C1 segment of cervical spinal cord (tissue), 14 donors: ENCODE measurements at regions not wholly inside any gene's neighbourhood (a gene's known extent, or its start where the extent isn't known, plus 50 kb on each side); places are given as distances from the start of the nearest gene placed in this dataset.
A peak's percentile ranks its signal among the peaks of the same experiment; 100 is the strongest.

ENCODE experiments used
- DNase-seq, 14 donors: peaks; one replicate each; lab custom pipeline; 2025; lab: John Stamatoyannopoulos, UW

DNA sequence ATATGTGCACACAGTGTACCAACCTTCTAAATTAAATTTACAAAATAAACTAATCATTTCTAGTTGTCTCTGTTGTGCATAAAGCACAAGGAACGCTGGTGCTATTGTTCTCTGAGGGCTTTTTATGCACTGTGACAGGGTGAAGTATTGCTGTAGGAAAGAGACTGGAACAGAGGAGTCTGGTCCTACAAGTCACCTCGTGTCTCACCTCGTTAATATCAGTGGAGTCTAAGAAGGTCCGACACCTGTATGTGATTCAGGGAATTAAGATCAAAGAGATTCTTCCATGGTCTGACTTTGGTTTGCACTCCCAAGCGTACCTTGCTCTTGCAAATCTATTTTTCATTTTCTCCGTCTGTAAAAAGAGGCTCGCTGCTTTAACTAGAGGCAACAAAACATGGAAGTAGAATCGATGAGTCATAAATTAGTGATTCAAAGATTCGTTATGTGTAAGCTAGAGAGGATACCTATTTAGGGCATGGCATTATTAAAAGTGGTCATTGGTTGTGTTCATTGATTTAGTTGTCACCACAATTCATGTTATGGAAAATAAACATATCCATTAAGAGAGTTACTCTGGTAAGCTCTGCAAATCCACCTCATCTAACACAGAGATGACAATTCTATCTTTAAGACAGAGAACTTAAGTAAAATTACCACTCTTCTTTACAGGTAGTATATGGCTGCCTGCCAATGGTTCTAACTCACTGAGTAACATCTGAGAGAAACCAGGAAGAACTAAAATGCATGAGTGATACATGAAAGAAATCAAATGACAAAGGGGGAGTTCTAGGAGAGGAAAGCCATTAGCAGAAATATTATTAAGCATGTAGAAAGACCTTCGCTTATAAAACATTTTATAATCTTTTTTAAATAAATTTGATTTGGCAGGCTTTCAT, 219.4 kb upstream of the GBE1 start:
- no peak for DNase-seq

- no peak for DNase-seq
Observed at GRCh38 chr3:81974751-81975150, 213.3 kb upstream of the GBE1 start.

DNA sequence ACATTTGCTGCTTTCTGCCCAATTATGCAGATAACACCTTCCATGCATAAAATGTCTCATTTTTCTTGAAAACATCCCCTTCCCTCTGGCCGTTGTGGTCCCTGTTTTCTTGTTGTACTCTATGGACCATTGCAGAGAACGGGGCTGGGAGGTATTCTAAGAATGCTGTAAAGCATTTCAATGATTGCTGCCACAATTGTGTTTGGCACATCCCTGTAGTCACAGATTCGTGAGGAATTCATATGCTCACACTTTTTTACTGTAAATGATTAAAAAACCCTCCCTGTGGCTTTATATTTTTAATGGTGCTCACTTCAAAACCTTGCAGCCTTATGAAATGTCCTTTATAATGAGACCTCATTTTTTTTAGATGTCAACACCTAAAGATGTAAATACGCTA, 207.2 kb upstream of the GBE1 start:
- DNase-seq: no peak

DNA sequence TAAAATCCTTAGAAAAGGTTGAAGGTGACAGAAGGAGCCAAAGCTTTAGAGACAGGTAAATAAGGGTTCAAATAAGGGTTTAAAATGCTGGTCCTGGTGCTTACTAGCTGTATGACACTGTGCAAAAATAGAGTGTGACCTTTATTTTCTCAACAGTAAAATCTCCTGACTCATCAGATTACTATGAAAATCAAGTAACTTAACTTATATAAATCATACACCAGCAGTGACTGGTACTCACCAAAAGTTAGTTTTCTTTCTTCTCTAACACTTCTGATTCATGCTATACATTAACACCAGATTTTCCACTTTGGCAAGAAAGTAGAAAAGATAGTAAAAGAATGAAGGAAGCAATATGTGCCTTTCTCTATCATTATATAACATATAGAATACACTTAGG, 205.9 kb upstream of the GBE1 start:
- no peak for DNase-seq

DNA sequence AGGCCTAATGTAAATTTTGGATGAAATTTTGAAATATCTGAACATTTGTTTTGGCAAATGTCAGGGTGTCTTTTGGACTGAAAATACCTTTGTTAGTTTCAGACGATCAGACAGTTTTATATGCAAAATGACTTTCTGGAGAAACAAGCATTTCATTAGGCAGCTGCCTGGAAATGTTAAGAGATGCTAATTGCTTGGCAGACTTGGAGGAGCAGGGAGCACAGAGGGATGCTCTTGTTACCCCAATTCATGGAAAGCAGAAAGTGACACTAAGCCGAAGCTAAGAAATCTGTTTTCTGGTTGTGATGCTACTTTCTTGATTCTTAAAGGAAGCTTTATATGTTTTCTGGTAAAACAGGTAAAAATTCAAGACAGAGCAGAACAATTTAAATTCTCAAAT, 204.3 kb upstream of the GBE1 start:
- no peak for DNase-seq

- DNase-seq: no peak
Observed at GRCh38 chr3:81962396-81962795, 201.0 kb upstream of the GBE1 start.

DNA sequence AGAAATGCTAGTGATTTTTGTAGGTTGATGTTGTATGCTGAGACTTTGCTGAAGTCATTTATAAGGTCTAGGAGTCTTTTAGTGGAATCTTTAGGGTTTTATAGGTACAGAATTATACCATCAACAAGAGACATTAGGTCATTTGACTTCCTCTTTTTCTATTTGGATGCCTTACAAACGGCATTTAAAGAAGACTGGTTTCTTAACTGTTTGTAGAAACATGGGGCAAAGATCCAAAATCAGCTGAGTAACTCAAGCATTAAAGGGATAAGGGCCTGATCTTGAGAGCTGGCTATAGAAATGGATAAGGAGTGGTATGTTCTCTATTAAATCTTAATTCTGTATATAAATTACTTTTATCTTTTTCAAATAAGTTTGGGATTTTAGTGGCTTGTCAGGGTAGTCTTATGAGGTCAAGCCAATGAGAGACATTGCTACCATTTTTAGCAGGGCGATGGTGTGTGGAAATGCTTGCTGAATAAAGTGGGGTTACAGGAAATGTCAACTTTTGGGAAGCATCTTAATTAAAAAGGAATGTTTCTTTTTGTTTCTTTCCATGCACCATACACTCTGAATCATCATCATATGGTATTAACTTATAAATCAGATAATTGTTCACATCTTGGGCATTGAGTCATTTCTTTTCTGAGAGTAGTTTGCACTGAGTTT, 197.7 kb upstream of the GBE1 start:
- no peak for DNase-seq

DNA sequence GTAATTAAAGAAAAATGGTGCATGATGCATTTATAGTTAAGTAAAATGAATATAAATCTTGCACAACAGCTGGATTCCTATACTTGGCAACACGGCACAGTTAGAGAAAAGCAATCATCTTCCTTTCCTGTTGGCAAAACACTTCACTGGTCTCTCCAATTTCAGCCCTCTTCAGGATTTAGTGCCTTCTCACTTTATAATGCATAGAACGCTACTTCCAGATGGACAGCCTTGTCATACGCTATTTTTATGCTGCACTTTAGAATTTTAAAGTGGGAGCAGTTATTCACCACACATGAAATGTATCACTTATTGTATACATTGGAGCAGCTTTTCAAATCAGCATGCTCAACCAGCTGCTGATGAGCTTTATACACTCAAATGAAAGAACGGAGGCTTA, 194.4 kb upstream of the GBE1 start:
- DNase-seq: no peak

- DNase-seq: no peak
Observed at GRCh38 chr3:81953111-81953510, 191.7 kb upstream of the GBE1 start.

- DNase-seq: no peak
Observed at GRCh38 chr3:81952141-81952540, 190.7 kb upstream of the GBE1 start.

GRCh38 chr3:81951636-81952035, 190.2 kb upstream of the GBE1 start:
- no peak for DNase-seq

DNA sequence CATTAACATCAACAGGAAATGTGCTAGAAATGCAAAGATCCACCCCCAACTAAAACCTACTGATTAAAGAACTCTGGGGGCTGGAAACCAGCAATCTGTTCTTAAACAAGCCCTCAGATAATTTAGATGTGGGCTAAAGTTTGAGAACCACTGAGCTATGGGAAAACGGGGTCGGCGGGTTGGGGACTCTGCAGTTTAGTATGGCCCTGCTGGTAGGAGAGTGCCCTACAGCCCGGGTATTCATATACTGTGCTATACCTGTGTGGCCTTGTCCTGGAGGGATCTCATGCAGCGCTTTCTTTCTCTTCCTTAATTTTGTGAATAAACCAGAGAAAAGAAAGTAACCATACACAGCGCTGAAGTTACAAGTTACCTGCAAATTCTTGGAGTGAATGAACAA, 189.7 kb upstream of the GBE1 start:
- no peak for DNase-seq

- DNase-seq: no peak
Observed at GRCh38 chr3:81947359-81947758, 185.9 kb upstream of the GBE1 start.

GRCh38 chr3:81938681-81939080, 177.2 kb upstream of the GBE1 start:
- no peak for DNase-seq

- DNase-seq: peak in 2 of 14 donors; percentile 0 to 4
Observed at GRCh38 chr3:81936817-81937216, 175.4 kb upstream of the GBE1 start.

DNA sequence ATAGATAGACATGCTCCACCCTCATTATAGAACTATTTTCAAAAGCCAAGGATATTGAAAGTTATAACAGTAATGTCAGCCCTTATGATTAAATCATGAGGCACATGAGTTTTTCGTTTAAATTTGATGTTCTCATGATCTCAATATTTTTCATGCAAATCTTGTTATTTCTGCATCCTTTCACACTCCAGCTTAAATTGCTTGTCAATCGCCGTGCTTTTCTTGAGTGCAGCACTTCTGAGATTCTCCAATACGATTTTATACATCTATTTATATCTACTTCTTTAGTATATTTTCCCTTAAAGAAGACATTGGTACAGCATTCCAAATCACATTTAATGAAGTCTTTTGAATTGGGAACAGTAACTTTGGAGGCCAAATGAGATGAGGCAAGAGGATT, 171.2 kb upstream of the GBE1 start:
- DNase-seq: no peak

DNA sequence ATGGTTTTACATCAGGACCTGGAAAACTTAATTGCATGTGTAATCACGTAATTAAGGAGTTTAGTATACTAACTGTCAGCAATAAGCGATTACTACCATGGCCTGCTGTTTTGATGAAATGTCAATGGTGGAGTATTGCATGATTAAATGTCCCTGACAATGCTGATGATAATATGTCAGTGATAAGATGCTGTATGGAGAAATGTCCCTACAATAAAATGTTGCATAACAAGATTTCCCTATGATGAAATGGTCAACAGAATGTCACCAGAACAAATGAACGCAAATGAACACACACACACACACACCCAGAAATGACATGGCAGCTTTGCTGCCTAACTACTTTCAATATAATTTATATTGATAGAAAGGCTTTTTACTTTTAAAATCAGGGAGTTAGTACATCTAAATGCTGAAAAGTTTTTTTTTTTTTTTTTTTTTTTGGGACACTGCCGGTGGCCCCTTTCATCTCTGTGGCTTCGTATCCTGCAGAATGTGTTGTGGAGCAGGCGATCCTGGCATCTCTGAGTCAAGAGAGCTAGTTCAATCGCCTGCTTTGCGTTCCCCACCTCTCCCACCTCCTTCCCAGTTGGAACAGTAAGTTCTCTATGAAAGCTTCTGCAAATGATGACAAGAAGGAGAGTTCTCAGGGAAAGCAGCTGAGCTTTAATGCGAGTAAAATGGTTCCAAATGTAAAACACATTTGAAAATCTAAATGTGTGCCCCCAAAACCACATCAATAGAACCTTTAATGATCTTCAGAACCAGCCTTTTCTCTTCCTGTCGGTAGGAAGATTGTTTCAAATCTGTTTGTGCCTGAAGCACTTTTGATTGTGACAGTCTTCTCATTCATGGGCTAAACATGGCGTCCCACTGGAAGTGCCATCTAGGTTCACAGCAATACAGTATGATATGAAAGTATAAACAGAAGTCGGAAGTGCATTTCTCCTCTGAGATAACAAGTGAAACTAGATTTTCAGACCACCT, 170.1 kb upstream of the GBE1 start:
- no peak for DNase-seq

- DNase-seq: no peak
Observed at GRCh38 chr3:81929697-81930096, 168.3 kb upstream of the GBE1 start.

DNA sequence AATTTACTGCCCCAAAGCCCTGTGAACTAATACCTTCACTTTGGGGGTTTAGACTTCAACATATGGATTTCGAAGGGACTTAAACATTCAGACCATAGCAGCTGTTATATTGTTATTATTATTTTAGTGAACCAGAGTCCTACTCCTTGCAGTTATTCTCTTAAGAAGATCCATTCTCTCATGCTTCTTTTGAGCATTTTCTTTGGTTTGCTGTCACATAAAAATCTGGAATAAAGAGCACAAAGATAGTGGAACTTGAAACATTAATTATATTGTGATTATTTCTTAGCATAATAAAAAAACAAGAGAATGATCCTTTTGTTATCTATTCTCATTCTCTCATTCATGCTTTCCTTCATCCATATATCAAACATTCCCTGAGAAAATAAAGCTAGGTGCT, 166.4 kb upstream of the GBE1 start:
- DNase-seq: no peak

DNA sequence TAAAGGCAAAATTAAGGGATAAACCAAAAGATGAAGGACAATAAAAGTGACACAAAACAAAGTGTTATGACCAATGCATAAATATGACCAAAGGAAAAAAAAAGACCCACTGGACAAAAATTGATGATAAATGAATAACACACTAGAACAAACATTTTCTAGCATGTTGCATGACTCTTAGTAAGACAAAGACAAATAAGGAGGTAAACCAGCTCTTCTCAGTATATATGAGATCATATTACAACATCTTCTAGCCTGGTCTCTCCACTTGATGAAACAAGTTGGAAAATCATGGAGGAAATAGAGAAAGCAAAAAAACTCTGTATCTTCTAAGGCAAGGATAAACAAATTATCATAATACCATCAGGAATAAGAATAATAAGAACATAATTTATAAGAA, 163.9 kb upstream of the GBE1 start:
- DNase-seq: no peak

GRCh38 chr3:81923038-81923437, 161.6 kb upstream of the GBE1 start:
- no peak for DNase-seq

DNA sequence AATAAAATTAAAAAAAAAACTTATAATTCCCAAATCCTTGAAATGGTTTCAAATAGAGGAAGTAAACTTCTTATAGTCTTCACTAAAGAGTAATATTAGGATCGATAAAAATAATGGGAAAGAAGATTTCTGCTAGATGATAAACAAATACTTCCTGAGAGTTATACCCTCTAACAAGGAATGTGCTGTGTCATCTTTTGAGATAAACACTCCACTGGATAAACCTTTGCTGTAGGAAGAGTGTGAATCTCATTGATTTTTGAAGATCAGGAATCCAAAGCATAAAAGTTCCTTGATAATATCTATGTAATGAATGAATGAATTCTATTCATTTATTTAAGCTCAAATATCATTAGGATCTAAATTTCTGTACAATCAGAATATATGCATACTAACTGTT, 161.0 kb upstream of the GBE1 start:
- DNase-seq: no peak
